HT1080 (cell line): ENCODE measurements at regions not wholly inside any gene's neighbourhood (a gene's known extent, or its start where the extent isn't known, plus 50 kb on each side); places are given as distances from the start of the nearest gene placed in this dataset.
"Not testable (repeated sequence)": the region's sequence is repeated elsewhere in the genome, so short reads cannot be mapped to it uniquely, and the experiment has no call there.

ENCODE experiments used
- DNase-seq: peaks from one replicate; pipeline ENCODE4 v3.0.0-alpha.2; 2015; ENCODE audit warnings: low read depth

DNA sequence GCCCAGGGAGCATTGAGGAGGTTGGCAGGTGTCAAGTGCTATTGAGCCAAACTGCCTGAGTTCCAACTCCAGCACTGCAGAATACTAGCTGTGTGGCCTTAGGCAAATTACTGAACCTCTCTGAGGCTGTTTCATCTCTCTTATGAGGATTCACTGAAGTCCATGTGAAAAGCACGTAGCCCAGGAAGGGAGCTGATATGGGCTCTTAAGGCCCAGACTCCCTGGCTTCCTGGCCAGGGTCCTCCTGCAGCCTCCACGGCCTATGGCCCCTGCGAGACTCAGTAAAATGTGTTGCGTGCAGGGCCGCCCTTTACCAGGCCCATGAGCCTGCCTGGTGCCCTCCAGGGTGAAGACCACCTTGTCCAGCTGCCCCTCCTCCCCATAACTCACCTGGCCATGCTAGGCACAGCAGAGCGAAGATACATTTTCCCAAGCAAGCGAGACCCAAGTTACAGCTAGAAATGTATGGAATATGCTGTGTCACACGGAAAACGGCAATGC is 133.7 kb upstream of the TNRC6C start:
- DNase-seq = no peak

DNA sequence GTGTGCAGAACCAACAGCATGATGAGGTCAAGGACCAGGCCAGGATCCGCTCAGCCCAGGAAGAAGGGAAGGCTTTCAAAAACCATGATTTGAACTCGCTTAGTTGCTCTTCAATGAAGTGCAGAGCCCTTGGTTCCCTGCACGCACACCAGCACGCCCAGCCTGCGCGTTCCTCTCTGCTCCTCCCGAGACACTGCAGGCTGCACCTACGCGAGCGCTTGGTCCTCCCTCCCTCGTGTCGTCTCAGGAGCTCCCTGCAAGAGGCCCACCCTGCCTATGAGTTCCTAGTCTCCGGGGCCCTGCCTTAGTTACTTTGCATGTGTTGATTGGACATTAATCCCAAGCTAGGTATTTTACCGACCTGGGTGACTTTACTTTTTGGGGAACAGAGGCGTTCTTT is 132.9 kb upstream of the TNRC6C start:
- DNase-seq = no peak

DNA sequence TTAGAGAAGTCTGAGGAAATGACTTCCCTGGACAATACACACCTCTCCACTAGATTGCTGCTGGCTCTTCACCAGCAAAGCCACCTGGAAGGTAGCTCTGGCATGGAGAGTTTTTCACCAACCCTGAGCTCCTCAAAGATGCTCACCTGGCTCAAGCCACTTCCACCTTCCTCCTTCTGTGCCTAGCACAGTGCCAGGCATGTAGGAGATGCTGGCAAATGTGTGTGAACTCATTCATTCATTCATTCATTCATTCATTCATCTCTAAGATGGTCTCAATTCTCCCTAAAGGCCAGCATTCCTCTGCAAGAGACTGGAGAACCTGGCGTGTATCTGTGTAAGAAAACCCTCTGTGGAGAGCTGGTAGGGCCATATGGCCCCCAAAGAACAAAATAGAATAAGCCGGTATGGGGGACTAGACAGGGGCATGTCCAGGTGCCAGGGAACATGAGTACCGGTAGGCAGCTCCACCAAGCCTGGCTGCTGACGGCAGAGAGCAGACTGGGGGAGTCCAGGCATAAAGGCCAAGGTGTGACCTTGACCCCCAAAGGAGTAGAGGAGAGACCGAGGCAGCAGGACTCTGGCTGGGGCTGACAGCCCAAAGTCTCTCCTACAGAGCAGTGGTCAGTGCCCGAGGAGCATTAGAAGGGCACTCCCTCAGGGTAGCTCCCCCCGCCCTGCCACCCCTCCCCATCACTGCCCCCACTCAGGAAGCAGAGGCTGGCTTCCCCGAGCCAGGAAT is 132.2 kb upstream of the TNRC6C start:
- no peak for DNase-seq

DNA sequence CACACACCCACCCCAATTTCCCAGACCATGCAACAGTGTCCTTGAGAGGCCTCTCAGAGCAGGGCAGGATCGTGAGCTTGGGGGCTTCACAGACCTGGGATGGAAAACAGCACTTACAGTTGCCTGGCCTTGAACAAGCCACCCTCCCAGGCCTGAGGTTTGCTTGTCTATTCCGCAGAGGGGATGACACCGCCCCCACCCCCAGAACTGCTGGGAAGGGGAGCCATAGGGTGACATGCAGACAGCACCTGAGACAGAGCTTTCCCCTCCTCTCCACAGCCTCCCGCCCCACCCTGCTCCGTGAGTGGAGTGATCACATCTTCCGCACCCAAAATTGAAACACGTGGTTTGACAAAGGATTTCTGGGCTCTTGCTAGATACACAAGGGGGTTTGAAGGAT is 131.5 kb upstream of the TNRC6C start:
- no peak for DNase-seq

DNA sequence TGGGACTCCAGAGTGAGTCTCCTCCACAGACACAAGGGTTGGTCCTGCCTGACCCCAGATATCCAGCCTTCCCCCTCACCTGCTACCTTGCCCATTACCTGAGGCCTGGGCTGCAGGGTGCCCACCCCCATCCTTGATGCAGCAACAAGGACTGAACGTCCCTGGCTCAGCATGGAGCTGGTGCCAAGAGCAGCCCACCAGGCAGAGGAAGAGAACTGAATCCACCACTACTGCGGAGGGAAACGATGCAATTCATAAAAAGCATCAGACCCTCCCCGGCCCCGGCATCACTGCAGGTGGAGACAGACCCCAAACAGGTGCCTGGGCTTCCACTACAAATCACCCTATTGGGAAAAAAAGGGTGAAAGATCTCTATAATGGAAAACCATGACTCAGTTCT is 131.0 kb upstream of the TNRC6C start:
- DNase-seq = no peak

DNA sequence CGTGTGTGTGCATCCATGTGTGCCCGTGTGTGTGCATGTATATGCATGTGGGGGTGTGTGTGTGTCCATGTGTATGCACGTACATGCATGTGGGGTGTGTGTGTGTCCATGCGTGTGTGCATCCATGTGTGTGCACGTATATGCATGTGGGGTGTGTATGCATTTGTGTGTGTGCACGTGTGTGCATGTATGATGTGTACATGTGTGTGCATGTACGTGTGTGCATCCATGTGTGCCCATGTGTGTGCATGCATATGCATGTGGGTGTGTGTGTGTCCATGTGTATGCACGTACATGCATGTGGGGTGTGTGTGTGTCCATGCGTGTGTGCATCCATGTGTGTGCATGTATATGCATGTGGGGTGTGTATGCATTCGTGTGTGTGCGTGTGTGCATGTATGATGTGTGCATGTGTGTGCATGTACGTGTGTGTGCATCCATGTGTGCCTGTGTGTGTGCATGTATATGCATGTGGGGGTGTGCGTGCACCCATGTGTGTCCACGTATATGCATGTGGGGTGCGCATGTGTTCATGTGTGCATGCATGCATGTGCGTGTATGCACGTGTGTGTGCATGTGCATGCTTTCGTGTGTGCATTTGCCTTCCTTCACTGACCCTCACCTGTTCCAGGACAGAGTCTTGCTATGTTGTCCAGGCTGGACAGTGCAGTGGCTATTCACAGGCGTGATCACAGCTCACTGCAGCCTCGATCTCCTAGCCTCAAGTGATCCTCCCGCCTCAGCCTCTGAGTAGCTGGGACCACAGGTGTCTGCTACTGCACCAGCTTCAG is 129.6 kb upstream of the TNRC6C start:
- no peak for DNase-seq

DNA sequence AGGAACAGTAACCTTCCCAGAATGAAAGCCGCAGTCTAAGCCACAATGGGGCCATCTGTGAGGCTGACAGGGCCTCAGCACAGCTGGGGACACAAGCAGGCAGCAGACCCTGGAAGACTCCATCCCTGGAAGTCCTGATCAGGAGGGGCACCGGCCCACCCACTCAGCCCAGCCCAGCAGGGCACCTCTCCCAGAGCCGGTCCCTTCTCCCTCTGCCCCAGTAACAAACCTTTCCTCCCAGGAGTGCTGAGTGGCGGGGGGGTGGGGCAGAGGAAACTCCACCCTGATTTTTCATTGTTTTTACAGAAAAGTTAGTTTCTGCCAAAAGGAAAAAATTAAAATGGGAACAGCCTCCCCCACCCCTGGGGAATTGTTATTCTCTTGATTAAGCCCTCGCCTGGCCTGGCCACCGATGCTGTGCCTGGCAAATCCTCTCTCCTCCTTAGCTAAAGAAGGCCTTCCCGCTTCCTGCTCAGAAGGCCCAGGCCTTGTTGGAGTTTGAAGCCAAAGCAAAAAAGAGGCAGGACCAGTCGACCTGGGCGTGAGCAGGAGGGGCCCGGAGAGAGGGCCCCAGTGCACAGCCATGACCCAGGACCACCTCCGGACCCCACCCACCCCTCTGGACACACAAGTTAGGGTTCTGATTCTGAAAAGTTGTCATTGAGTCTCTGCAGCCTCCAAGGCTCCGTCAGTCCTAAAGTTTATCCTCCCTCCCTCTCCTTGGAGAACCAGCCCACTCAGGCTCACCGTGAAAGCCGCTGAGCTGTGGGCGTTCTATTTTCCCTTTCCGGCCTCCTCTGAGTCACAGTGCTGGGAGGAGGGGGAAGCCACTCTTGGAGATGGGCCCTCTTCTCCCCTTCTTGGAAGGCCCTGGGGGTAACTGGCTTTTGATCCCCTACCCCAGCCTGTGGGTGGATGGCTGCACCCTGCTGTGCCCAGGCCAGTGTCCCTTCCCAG is 128.4 kb upstream of the TNRC6C start:
- peak; percentile 63 for DNase-seq

DNA sequence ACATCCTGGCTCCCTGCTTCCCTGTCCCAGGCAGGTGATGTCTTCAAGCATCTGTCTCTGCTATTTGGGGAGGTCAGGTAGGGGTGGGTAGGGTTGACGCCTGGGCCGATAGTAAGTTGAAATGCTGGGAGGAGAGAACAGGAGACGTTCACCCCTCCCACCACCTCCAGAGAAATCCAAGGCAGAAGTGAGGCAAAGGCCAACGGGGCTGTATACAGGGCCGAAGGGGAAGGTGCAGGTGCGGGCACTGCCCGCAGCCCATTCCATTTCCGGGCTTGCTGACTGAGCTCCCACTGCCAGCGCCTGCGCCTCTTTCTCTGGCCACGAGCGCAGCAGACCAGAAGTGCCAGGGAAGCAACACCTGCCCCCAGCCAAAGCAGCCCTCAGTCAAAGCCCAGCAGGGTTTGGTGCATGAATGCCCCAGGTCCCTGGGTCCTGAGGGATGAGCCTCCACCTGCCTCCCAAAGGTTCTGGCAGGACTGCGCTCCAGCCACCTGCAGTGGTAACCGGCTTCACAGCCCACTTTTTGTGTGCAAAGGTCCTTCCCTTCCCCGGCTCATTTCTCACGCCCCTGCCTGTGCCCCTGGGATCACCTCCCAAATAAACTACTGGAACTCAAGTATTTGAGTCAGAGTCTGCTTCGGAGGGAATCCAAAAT is 127.6 kb upstream of the TNRC6C start:
- no peak for DNase-seq

DNA sequence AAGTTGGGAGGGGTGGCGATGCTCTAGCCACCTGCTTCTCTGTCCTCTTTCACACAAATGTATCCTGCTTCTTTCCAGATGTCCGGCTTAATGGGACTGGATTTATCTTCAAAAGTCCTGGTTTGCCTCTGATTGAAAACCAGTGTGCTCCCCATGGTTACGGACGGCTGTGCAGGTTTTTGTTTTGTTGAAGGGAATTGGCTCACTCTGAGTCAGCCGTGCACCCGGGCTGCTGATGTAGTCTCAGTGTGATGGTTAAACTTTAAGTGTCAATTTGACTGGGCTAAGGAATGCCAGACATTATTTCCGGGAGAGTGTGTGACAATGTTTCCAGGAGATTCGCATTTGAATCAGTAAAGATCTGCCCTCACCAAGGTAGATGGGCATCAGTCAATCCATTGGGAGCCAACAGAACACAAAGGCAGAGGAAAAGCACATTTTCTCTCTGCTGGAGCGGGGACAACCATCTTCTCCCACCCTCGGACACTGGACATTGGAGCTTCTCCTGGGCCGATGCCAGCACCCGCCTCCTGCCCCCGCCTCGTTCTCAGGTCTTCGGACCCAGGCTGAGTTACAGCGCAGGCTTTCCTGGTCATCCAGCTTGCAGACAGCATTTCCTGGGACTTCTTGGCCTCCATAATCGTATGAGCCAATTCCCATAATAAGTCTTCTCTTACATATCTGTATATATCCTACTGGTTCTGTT is 126.9 kb upstream of the TNRC6C start:
- DNase-seq = peak; percentile 71

DNA sequence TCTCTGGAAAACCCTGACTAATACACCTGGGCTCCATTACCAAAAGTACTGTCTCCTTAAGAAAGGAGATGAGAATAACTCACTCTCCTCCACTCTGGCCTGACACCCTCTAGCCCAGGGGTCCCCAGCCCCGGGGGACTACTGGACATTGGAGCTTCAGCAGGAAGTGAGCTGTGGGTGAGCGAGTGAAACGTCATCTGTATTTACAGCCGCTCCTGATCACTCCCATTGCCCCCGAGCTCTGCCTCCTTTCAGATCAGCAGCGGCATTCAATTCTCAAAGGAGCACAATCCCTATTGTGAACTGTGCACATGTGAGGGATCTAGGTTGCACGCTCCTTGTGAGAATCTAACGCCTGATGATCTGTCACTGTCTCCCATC is 126.3 kb upstream of the TNRC6C start:
- DNase-seq = no peak

DNA sequence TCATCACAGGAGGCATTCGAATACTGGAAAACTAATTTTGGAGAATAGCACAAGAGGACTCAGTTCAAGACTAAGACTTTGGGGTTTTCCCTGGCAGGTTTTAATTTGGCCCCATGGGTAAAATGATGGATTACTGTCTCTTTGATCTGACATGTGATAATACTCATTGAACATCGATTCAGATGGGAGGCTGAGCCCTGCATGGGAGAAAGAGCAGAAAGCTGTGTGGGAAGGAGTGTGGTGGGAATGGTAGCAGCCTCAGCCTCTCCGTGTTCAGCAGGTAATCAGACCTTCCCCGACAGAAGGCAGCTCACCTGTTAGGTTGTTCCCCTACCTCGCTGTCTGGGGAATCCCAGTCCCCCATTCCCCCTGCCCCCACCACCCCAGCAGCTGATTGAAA is 124.7 kb upstream of the TNRC6C start:
- no peak for DNase-seq

DNA sequence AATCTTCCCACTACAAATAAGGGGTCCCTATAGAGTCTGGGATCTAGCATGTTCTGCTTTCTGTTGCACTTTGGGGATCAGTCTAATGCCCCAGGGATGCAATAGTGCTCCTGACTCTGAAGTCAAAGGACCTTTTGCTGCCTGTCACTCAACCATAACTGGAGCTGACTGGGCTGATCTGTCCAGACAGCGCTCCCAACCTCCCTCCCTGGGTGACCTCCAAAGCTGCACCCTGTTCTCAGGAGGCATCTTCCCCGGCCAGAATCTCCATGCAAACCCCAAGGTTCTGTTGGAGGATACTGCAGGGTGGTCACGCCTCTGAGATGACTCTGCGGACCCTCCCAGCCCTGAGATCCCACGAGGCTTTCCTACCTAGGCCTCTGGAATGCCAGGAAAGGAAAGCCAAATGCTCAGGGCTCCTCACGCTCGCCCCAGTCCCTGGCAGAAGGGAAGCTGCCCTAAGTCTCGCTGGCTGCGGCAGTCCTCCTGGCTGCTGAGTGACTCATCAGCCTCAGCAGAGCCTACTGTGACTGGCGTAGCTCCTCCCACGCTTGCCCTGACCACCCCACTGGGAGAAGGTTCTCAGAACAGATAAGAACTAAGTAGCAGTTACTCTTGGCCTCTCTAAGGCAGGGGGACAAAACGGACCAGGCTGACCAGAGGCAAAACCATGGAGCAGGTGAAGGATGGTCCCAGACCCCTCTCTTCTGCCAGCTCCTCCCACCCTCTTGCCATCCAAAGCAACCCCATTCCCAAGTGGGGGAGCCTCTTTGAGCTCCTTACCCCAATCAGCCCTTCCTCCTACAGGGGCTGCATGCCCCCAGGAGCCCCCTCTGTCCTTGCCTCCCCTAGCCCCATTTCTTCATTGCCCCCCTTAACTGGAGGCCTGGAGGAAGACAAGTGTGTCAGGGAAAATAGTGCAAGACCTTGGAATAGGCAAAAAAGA is 124.1 kb upstream of the TNRC6C start:
- DNase-seq = peak; percentile 82

DNA sequence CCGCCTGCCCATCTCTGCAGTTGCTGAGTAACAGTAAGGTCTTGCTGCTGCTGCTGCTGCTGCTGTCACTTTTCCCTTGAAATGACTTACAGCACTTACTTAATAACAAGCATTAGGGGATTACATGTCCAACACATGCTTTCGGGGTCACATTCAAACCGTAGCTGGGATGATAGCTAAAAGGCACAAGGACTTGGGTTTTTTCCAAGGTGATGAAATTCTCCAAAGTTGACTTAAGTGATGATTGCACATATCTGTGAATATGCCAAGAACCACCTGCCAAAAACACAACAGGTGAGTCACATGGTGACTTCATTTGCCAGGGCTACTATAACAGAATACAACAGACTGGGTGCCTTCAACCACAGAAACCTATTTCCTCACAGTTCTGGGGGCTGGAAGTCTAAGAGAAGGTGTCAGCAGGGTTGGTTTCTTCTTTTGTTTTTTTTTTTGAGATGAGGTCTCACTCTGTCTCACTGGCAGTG is 121.9 kb upstream of the TNRC6C start:
- peak; percentile 62 for DNase-seq

DNA sequence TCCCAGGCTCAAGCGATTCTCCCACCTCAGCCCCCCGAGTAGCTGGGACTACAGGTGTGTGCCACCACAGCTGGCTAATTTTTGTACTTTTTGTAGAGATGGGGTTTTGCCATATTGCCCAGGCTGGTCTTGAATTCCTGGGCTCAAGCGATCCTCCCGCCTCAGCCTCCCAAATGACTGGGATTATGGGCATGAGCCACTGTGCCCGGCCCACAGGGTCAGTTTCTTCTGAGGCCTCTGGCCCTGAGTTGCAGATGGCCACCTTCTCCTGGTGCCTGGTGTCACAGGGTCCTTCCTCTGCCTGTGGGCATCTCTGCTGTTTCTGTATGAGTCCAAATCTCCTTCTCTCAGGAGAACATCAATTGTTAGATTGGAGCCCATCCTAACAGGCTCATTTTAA is 121.4 kb upstream of the TNRC6C start:
- not testable (repeated sequence) for DNase-seq

DNA sequence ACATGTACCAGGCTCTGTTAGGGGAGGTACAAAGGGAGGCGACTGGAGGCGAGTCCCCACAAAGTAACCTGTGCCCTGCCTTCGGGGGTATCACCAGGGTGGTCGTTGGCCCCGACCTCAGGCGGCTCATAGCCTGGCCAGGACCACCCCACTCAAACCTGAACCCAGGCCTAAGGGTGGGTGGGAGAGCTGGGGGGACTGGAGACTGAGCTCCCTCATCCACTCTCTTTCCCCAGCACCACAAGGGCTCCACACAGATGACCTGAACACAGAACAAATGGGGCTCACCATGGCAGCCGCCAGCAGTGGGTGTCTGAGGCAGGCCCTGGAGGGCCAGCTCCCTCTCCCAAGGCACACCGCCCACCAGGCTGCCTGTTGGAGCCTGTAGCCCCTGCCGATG is 120.6 kb upstream of the TNRC6C start:
- DNase-seq = no peak

DNA sequence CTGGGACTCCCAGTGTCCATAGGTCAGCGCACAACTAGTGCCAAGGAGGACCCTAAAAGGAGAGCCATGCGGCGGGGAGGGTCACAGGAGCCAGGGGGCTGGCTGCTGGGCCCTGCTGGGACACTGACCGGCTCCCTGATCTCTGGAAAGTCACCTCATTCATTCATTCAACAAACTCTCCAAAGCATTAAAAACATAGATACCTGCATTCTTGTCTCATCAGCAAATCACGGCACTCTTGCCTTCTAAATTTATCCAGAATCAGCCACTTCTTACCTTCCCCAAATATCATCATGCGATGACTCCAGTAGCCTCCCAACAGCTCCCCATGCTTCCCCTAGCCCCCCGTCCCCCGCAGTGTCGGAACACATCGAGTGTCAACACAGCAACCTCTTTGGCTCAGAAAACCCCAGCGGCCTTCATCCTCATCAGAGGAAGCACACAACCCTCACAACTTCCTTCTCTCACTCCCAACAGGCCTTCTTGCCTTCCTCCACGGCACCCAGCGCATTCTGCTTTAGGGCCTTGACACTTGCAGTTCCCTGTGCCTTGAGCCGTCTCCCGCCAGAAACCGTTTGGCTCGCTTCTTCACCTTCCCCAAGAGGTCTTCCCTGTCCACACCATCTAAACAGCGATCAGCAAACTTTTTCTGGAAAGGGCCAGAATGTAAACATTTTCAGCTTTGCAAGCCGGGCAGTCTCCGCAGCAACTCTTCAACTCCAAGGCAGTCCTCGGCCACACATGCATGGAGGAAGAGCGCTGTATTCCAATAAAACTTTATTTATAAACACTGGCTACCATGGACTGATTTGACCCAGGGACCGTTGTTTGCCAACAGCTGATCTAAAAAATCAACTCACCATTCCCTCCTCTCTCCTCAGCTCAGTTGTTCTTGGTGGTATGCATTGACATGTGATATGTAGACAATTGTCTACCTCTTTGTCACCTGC is 119.5 kb upstream of the TNRC6C start:
- no peak for DNase-seq

DNA sequence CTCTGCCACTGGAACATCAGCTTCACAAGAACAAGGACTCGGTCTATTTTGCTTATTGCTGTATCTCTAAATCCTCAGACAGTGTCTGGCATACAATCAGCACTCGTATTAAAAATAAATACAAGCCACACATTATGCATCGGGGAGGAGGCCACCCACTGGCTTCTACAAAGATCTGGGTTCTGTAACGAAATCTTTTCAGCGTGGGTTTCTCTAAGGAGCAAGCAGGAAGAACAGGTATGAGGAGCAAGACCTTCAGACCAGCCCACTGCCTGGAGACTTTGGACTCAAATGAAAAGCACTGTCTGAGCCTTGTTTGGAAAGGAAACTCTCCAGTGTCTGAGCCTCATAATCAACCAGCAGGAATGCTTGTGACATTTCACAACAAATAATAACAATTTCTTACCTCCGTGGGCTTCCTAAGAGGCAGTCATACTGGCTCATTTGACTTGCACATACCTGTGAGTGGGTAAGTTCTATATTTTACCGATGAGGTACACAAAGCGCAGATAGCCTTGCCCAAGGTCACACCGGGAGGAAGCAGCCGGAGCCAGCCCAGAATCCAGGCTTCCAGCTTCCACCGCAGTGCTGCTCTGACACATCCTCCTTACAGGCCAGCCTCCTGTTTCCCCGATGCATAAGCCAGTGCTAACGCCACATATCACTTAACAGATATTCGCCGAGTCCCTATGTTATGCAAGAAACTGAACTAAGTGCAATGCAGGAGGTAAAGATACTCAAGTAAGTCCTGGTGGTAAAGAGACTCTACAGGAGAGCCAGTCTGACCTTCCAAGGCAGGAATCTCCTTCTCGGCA is 118.6 kb upstream of the TNRC6C start:
- no peak for DNase-seq
